Endothelial cell of umbilical vein (primary cell): ENCODE measurements at regions not wholly inside any gene's neighbourhood (a gene's known extent, or its start where the extent isn't known, plus 50 kb on each side); places are given as distances from the start of the nearest gene placed in this dataset.

Source experiments
- BruUV-seq: library from RNA; stranded (reverse); fragments of 400-500 nt; replicated peaks from 2 replicates; lab custom pipeline; 2021; lab: Mats Ljungman, UMichigan
- CTCF ChIA-PET: fragments of 300-600, 350-600 bp; sonication (Branson Sonifier 250); formaldehyde crosslinking; loops from one replicate; lab custom pipeline; 2021; ENCODE audit warnings: antibody characterized with exemption, inconsistent platforms; lab: Charles Lee
- POLR2A ChIA-PET: fragments of 300-600, 350-600 bp; sonication (Branson Sonifier 250); formaldehyde crosslinking; loops from one replicate; lab custom pipeline; 2021; ENCODE audit warnings: antibody characterized with exemption, inconsistent platforms; lab: Charles Lee
- DNase-seq: peaks from one replicate; pipeline ENCODE4 v3.0.0-alpha.2; 2011; ENCODE audit warnings: low read depth, low spot score
- FAIRE-seq: peaks from 2 replicates; lab custom pipeline; 2011; peaks lifted over from hg19 to GRCh38; lab: Jason Lieb, UNC
- H2AFZ ChIP-seq: 2 replicates; pipeline ENCODE4 v1.6.0; 2012; ENCODE audit warnings: low read depth, low read length, control low read depth, inconsistent platforms
- H3K27ac ChIP-seq: 2 replicates; pipeline ENCODE4 v1.5.1; 2011; ENCODE audit warnings: low read depth, mild to moderate bottlenecking, control low read depth, low read length, moderate library complexity; ENCODE audit not compliant: insufficient read depth
- H3K27me3 ChIP-seq, 2 experiments: 2 replicates each; pipeline versions ENCODE4 v1.6.0 to v1.6.1; 2011; ENCODE audit warnings: low read length in 2 of 2, mixed read lengths in 1 of 2; ENCODE audit not compliant: control insufficient read depth in 2 of 2, insufficient read depth in 2 of 2
- H3K36me3 ChIP-seq, 2 experiments: 2 replicates in 1 of 2; 3 replicates in 1 of 2; pipeline ENCODE4 v1.5.1; 2011; ENCODE audit warnings: low read length in 2 of 2, mild to moderate bottlenecking in 1 of 2, moderate library complexity in 1 of 2; ENCODE audit not compliant: control insufficient read depth in 2 of 2, insufficient read depth in 2 of 2; ENCODE audit errors: extremely low read depth in 1 of 2
- H3K4me1 ChIP-seq: 3 replicates; pipeline ENCODE4 v1.5.1; 2011; ENCODE audit warnings: mild to moderate bottlenecking, low read length; ENCODE audit not compliant: control insufficient read depth, insufficient read depth; ENCODE audit errors: extremely low read depth
- H3K4me2 ChIP-seq: 2 replicates; pipeline ENCODE4 v1.6.1; 2011; ENCODE audit warnings: low read length, control low read depth, mixed read lengths; ENCODE audit not compliant: insufficient read depth
- H3K4me3 ChIP-seq, 3 experiments: fragments of 200-600 bp in 1 of 3; sonication (generic), shearing (Covaris generic) in 1 of 3; replicated peaks in 1 of 3; 2 replicates each; pipeline ENCODE4 v1.5.1; 2011 to 2016; ENCODE audit warnings: control low read depth in 3 of 3, low read length in 3 of 3, mild to moderate bottlenecking in 2 of 3, inconsistent platforms in 1 of 3, low read depth in 1 of 3, moderate library complexity in 1 of 3; ENCODE audit not compliant: insufficient read depth in 1 of 3
- H3K79me2 ChIP-seq: 2 replicates; pipeline ENCODE4 v1.6.0; 2012; ENCODE audit warnings: low read length, inconsistent platforms; ENCODE audit not compliant: control insufficient read depth, insufficient read depth
- H3K9ac ChIP-seq: replicated peaks from 2 replicates; pipeline ENCODE3; 2011; ENCODE audit warnings: low read length, control low read depth; ENCODE audit not compliant: insufficient read depth; ENCODE audit errors: extremely low read depth
- H3K9me1 ChIP-seq: replicated peaks from 3 replicates; pipeline ENCODE4 v1.6.0; 2011; ENCODE audit warnings: mild to moderate bottlenecking, low read length; ENCODE audit not compliant: control insufficient read depth, insufficient read depth; ENCODE audit errors: extremely low read depth
- H3K9me3 ChIP-seq: replicated peaks from 2 replicates; pipeline ENCODE4 v1.5.1; 2012; ENCODE audit warnings: low read length, inconsistent platforms; ENCODE audit not compliant: control insufficient read depth, insufficient read depth
- H4K20me1 ChIP-seq: replicated peaks from 2 replicates; pipeline ENCODE3; 2011; ENCODE audit warnings: mild to moderate bottlenecking, low read length; ENCODE audit not compliant: control insufficient read depth, insufficient read depth; ENCODE audit errors: extremely low read depth
- EZH2 ChIP-seq: IDR thresholded peaks from 2 replicates; pipeline ENCODE4 v1.6.1; 2012; ENCODE audit warnings: borderline replicate concordance, low read depth, mild to moderate bottlenecking, moderate library complexity, low read length, inconsistent platforms; ENCODE audit not compliant: severe bottlenecking
- GATA2 ChIP-seq: IDR thresholded peaks from 2 replicates; pipeline ENCODE4 v1.7.0; 2011; ENCODE audit warnings: low read depth, mild to moderate bottlenecking, moderate library complexity, mixed read lengths, low read length; ENCODE audit not compliant: insufficient read length, insufficient read depth
- JUN ChIP-seq: IDR thresholded peaks from 2 replicates; pipeline ENCODE4 v1.6.1; 2011; ENCODE audit warnings: borderline replicate concordance, low read depth; ENCODE audit not compliant: insufficient read length, insufficient read depth
- POLR2A ChIP-seq: IDR thresholded peaks from 2 replicates; pipeline ENCODE4 v1.6.1; 2012; ENCODE audit warnings: low read depth, mild to moderate bottlenecking, control low read depth, low read length
- POLR2AphosphoS5 ChIP-seq: IDR thresholded peaks from 2 replicates; pipeline ENCODE4 v1.6.1; 2012; ENCODE audit warnings: low read depth, mild to moderate bottlenecking, control low read depth, low read length, moderate library complexity; ENCODE audit not compliant: insufficient read depth
- dilution Hi-C: fragments of 300-500 bp; cut with MboI; formaldehyde crosslinking; loops from one replicate; pipeline ENCODE4 v1.15.0; 2019; ENCODE audit warnings: low sequenced_read_pairs; ENCODE audit not compliant: extremely low pct_ligation_motif_present
- intact Hi-C: fragments of 100-400 bp; cut with micrococcal nuclease; formaldehyde crosslinking; loops from one replicate; pipeline ENCODE4 v1.10.0; 2022
- TF ChIP-seq, protein P1 (sequence below), 2 donors: IDR thresholded peaks; 1 replicate in 1 of 2; 2 replicates in 1 of 2; pipeline ENCODE4 v1.5.1; 2011; ENCODE audit warnings: low read length in 2 of 2, mild to moderate bottlenecking in 2 of 2, moderate library complexity in 2 of 2, control low read depth in 1 of 2, inconsistent platforms in 1 of 2, low read depth in 1 of 2; ENCODE audit not compliant: insufficient read depth in 1 of 2; ENCODE audit errors: extremely low read depth in 1 of 2
- TF ChIP-seq, protein P2 (sequence below): IDR thresholded peaks from 2 replicates; pipeline ENCODE4 v1.6.1; 2011; ENCODE audit not compliant: insufficient read depth, insufficient read length

DNA sequence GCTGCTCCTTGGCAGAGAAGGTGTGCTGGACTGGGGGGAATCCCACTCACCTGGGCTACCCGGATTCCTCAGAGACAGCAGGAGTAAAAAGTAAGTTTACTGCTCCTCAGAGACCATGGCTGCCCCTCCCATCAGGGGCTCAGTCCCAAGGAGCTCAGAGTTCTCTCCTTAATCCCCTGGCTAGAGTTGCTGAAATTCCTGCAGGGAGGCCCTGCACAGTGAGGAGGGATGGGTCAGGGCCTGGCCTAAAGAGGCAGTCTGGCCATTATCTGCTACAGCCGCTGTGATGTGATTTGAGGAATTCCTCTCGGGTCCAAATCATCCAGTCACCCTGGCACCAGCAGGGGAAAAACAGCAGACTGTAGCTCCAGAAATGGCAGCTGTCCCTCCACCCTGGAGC lies 502.5 kb downstream of the PCDH17 start:
- H4K20me1 ChIP-seq: no peaks in the 10 kb centered on the region
- H3K4me2 ChIP-seq: no peak overlapping the region
- no peak overlapping the region for H2AFZ ChIP-seq
- POLR2A ChIA-PET: no interaction called here
- no peaks in the 10 kb centered on the region for H3K9me3 ChIP-seq
- no peak overlapping the region for H3K27ac ChIP-seq
- dilution Hi-C loops: no loop called here
- intact Hi-C loops: no loop called here
- no peaks in the 10 kb centered on the region for H3K9me1 ChIP-seq
- no peaks in the 10 kb centered on the region for H3K4me1 ChIP-seq
- CTCF ChIA-PET: no interaction called here
- FAIRE-seq: no peak
- TF ChIP-seq EZH2: no peak
- no peak for TF ChIP-seq POLR2AphosphoS5
- TF ChIP-seq, protein P1, sequence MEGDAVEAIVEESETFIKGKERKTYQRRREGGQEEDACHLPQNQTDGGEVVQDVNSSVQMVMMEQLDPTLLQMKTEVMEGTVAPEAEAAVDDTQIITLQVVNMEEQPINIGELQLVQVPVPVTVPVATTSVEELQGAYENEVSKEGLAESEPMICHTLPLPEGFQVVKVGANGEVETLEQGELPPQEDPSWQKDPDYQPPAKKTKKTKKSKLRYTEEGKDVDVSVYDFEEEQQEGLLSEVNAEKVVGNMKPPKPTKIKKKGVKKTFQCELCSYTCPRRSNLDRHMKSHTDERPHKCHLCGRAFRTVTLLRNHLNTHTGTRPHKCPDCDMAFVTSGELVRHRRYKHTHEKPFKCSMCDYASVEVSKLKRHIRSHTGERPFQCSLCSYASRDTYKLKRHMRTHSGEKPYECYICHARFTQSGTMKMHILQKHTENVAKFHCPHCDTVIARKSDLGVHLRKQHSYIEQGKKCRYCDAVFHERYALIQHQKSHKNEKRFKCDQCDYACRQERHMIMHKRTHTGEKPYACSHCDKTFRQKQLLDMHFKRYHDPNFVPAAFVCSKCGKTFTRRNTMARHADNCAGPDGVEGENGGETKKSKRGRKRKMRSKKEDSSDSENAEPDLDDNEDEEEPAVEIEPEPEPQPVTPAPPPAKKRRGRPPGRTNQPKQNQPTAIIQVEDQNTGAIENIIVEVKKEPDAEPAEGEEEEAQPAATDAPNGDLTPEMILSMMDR (IDR thresholded peaks at IDR 0.05; ENCODE audit: extremely low read depth in 1 of 2, insufficient read depth in 1 of 2, low read depth in 1 of 2, low read length in 2 of 2): no peak
- TF ChIP-seq JUN: no peak
- TF ChIP-seq POLR2A: no peak
- H3K4me3 ChIP-seq: no peak overlapping the region
- no peaks in the 10 kb centered on the region for H3K36me3 ChIP-seq
- no peak overlapping the region for H3K9ac ChIP-seq
- H3K79me2 ChIP-seq: no peaks in the 10 kb centered on the region
- DNase-seq: no peak
- BruUV-seq: no TSS peak
- H3K27me3 ChIP-seq: no peaks in the 10 kb centered on the region

DNA sequence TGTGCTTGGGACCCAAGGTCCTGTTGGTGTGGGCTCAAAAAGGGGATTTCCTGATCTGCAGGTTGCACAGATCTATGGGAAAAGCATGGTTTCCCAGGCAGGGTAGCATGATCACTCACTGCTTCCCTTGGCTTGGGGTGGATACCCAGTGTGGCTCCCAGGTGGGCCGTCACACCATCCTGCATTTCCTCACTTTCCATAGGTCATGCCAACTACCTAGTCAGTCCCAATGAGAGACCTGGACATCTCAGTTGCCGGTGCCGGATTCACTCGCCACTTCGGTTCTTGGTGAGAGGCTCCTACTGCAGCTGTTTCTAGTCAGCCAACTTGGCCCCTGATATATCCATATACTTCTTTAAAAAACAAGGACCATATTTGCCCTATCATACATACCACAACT lies 503.0 kb downstream of the PCDH17 start:
- no peaks in the 10 kb centered on the region for H3K27me3 ChIP-seq
- DNase-seq: no peak
- H3K79me2 ChIP-seq: no peaks in the 10 kb centered on the region
- CTCF ChIA-PET: no interaction called here
- H3K9me3 ChIP-seq: no peaks in the 10 kb centered on the region
- no peaks in the 10 kb centered on the region for H3K36me3 ChIP-seq
- no peak overlapping the region for H3K9ac ChIP-seq
- H3K4me2 ChIP-seq: no peak overlapping the region
- dilution Hi-C loops: no loop called here
- H4K20me1 ChIP-seq: no peaks in the 10 kb centered on the region
- no peaks in the 10 kb centered on the region for H3K9me1 ChIP-seq
- FAIRE-seq: no peak
- H3K4me3 ChIP-seq: no peak overlapping the region
- no peak overlapping the region for H2AFZ ChIP-seq
- POLR2A ChIA-PET: no interaction called here
- H3K27ac ChIP-seq: no peak overlapping the region
- TF ChIP-seq POLR2AphosphoS5 (no peak), JUN (no peak), POLR2A (no peak), GATA2 (no peak), EZH2 (no peak)
- TF ChIP-seq, protein P2, sequence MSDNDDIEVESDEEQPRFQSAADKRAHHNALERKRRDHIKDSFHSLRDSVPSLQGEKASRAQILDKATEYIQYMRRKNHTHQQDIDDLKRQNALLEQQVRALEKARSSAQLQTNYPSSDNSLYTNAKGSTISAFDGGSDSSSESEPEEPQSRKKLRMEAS: no peak
- TF ChIP-seq, protein P1 (IDR thresholded peaks at IDR 0.05; ENCODE audit: extremely low read depth in 1 of 2, insufficient read depth in 1 of 2, low read depth in 1 of 2, low read length in 2 of 2): no peak
- BruUV-seq: no TSS peak
- intact Hi-C loops: no loop called here
- no peaks in the 10 kb centered on the region for H3K4me1 ChIP-seq
